Right atrium auricular region (tissue), 2 donors: ENCODE measurements at regions not wholly inside any gene's neighbourhood (a gene's known extent, or its start where the extent isn't known, plus 50 kb on each side); places are given as distances from the start of the nearest gene placed in this dataset.

Source experiments
- DNase-seq: peaks from one replicate; pipeline ENCODE4 v3.0.0-alpha.2; 2019; ENCODE audit warnings: low spot score
- H3K27ac ChIP-seq, 2 donors: fragments of 200-600 bp; sonication (generic); 1 replicate in 1 of 2; 2 replicates in 1 of 2; pipeline ENCODE4 v1.5.1; 2016 to 2019
- H3K27me3 ChIP-seq, 2 donors: fragments of 200-600 bp; sonication (generic); one replicate each; pipeline versions ENCODE4 v1.5.1 to v1.6.0; 2017 to 2019
- H3K36me3 ChIP-seq: fragments of 200-600 bp; sonication (generic); one replicate; pipeline ENCODE4 v1.5.1; 2016
- H3K4me1 ChIP-seq, 2 donors: fragments of 200-600 bp; sonication (generic); one replicate each; pipeline versions ENCODE4 v1.5.1 to v1.6.0; 2017 to 2019
- H3K4me3 ChIP-seq, 2 donors: fragments of 200-600 bp; sonication (generic); 1 replicate in 1 of 2; 2 replicates in 1 of 2; pipeline ENCODE4 v1.5.1; 2017 to 2019; ENCODE audit warnings: mild to moderate bottlenecking in 1 of 2, moderate library complexity in 1 of 2
- H3K9me3 ChIP-seq, 2 donors: fragments of 200-600 bp; sonication (generic); one replicate each; pipeline ENCODE4 v1.5.1; 2019
- CTCF ChIP-seq, 2 donors: fragments of 200-600 bp; sonication (generic); IDR thresholded peaks; one replicate each; pipeline ENCODE4 v1.5.1; 2019; ENCODE audit warnings: antibody characterized with exemption in 2 of 2

GRCh38 chr11:116390963-116391362 is 381.8 kb downstream of the BUD13 start:
- Histone ChIP-seq H3K36me3 (no peaks in the 10 kb centered on the region), H3K27me3 (no peaks in the 10 kb centered on the region), H3K9me3 (peaks cover 0 to 10% of the 10 kb centered on the region in 2 donors), H3K4me3 (no peak overlapping the region), H3K4me1 (no peaks in the 10 kb centered on the region), H3K27ac (no peak overlapping the region)
- DNase-seq: no peak
- TF ChIP-seq CTCF (IDR thresholded peaks at IDR 0.05): no peak

GRCh38 chr11:116388146-116388545 is 384.6 kb downstream of the BUD13 start:
- no peak for TF ChIP-seq CTCF (IDR thresholded peaks at IDR 0.05)
- Histone ChIP-seq H3K9me3 (peaks cover 0 to 2% of the 10 kb centered on the region in 2 donors), H3K36me3 (no peaks in the 10 kb centered on the region), H3K4me1 (no peaks in the 10 kb centered on the region), H3K27me3 (no peaks in the 10 kb centered on the region), H3K27ac (no peak overlapping the region), H3K4me3 (no peak overlapping the region)
- DNase-seq: no peak

GRCh38 chr11:116387641-116388040 is 385.1 kb downstream of the BUD13 start:
- H3K27ac ChIP-seq: no peak overlapping the region

GRCh38 chr11:116386118-116386699 is 386.6 kb downstream of the BUD13 start:
- no peaks in the 10 kb centered on the region for H3K27me3 ChIP-seq
- no peaks in the 10 kb centered on the region for H3K4me1 ChIP-seq
- no peak for TF ChIP-seq CTCF (IDR thresholded peaks at IDR 0.05)
- no peaks in the 10 kb centered on the region for H3K9me3 ChIP-seq
- no peak overlapping the region for H3K27ac ChIP-seq
- no peaks in the 10 kb centered on the region for H3K36me3 ChIP-seq
- no peak overlapping the region for H3K4me3 ChIP-seq
- no peak for DNase-seq

More at GRCh38 chr11:116387641-116388040, 385.1 kb downstream of the BUD13 start:
- no peak for TF ChIP-seq CTCF (IDR thresholded peaks at IDR 0.05)
- no peak for DNase-seq
- Histone ChIP-seq H3K4me1 (no peaks in the 10 kb centered on the region), H3K27me3 (no peaks in the 10 kb centered on the region), H3K4me3 (no peak overlapping the region), H3K9me3 (no peaks in the 10 kb centered on the region), H3K36me3 (no peaks in the 10 kb centered on the region)

- TF ChIP-seq CTCF (IDR thresholded peaks at IDR 0.05): no peak
- Histone ChIP-seq H3K9me3 (no peaks in the 10 kb centered on the region), H3K27me3 (no peaks in the 10 kb centered on the region), H3K27ac (no peak overlapping the region), H3K4me3 (no peak overlapping the region), H3K36me3 (no peaks in the 10 kb centered on the region), H3K4me1 (no peaks in the 10 kb centered on the region)
- no peak for DNase-seq
Measured at GRCh38 chr11:116384876-116385275, 387.9 kb downstream of the BUD13 start.

- no peaks in the 10 kb centered on the region for H3K9me3 ChIP-seq
- TF ChIP-seq CTCF (IDR thresholded peaks at IDR 0.05): no peak
- H3K27ac ChIP-seq: no peak overlapping the region
- H3K4me1 ChIP-seq: no peaks in the 10 kb centered on the region
- no peak overlapping the region for H3K4me3 ChIP-seq
- no peak for DNase-seq
- H3K27me3 ChIP-seq: no peaks in the 10 kb centered on the region
- H3K36me3 ChIP-seq: no peaks in the 10 kb centered on the region
Measured at GRCh38 chr11:116384407-116384806, 388.4 kb downstream of the BUD13 start.
